K562 (cell line): ENCODE measurements at regions not wholly inside any gene's neighbourhood (a gene's known extent, or its start where the extent isn't known, plus 50 kb on each side); places are given as distances from the start of the nearest gene placed in this dataset.

Experiments
- ATAC-seq: fragments of 200-7000 bp; cut with Tn5 transposase; 3 replicates; pipeline ENCODE4 v1.9.1; 2020; ENCODE audit warnings: moderate library complexity
- BruUV-seq: library from RNA; stranded (reverse); fragments of 400-500 nt; replicated peaks from 2 replicates; lab custom pipeline; 2021; lab: Mats Ljungman, UMichigan
- CTCF ChIA-PET: fragments of 300-600 bp; formaldehyde crosslinking; extraction: SDS; loops from one replicate; lab custom pipeline; 2021; ENCODE audit warnings: low intra/inter-chr PET ratio; lab: Yijun Ruan, JAX
- POLR2A ChIA-PET: fragments of 300-600, 350-650 bp; sonication (Branson Sonifier 250); formaldehyde crosslinking; extraction: SDS; loops from one replicate; lab custom pipeline; 2021; ENCODE audit warnings: antibody characterized with exemption, inconsistent platforms; lab: Yijun Ruan, JAX
- DNase-seq, 4 experiments: peaks; one replicate each; pipeline versions ENCODE4 v3.0.0 to v3.0.0-alpha.2; 2011 to 2018; ENCODE audit warnings: low spot score in 3 of 4, mixed read lengths in 3 of 4; ENCODE audit errors: extremely low read depth in 1 of 4
- FAIRE-seq: peaks from 2 replicates; lab custom pipeline; 2011; peaks lifted over from hg19 to GRCh38; lab: Jason Lieb, UNC
- H2AFZ ChIP-seq: 2 replicates; pipeline ENCODE4 v1.6.0; 2011; ENCODE audit warnings: low read depth, low read length, control low read depth, inconsistent platforms
- H3K27ac ChIP-seq: fragments of 200-600 bp; 3 replicates; pipeline ENCODE4 v1.8.0; 2011; ENCODE audit warnings: low read depth, mild to moderate bottlenecking, control low read depth, inconsistent platforms, low read length, moderate library complexity, mixed read lengths; ENCODE audit errors: extremely low read depth
- H3K27me3 ChIP-seq, 2 experiments: fragments of 300-600 bp in 1 of 2; 2 replicates in 1 of 2; 3 replicates in 1 of 2; pipeline versions ENCODE4 v1.6.0 to v1.8.0; 2011; ENCODE audit warnings: inconsistent platforms in 2 of 2, low read length in 2 of 2, mild to moderate bottlenecking in 1 of 2, mixed read lengths in 1 of 2, moderate library complexity in 1 of 2; ENCODE audit not compliant: control insufficient read depth in 2 of 2, insufficient read depth in 2 of 2
- H3K36me3 ChIP-seq: fragments of 300-600 bp; 3 replicates; pipeline ENCODE4 v1.8.0; 2011; ENCODE audit warnings: mild to moderate bottlenecking, low read length, inconsistent platforms; ENCODE audit not compliant: control insufficient read depth, insufficient read depth
- H3K4me1 ChIP-seq, 2 experiments: fragments of 200-600 bp in 1 of 2; replicated peaks in 1 of 2; 2 replicates in 1 of 2; 3 replicates in 1 of 2; pipeline versions ENCODE4 v1.5.1 to v1.8.0; 2011; ENCODE audit warnings: inconsistent platforms in 2 of 2, low read length in 2 of 2, mild to moderate bottlenecking in 1 of 2, mixed read lengths in 1 of 2, moderate library complexity in 1 of 2; ENCODE audit not compliant: control insufficient read depth in 2 of 2, insufficient read depth in 2 of 2
- H3K4me2 ChIP-seq: 2 replicates; pipeline ENCODE4 v1.6.1; 2011; ENCODE audit warnings: low read length, control low read depth, inconsistent platforms, mixed read lengths; ENCODE audit not compliant: insufficient read depth
- H3K4me3 ChIP-seq: fragments of 200-600 bp; sonication (generic), shearing (Covaris generic); 2 replicates; pipeline ENCODE4 v1.5.1; 2016; ENCODE audit warnings: control low read depth, inconsistent platforms
- H3K79me2 ChIP-seq: fragments of 200-600 bp; 3 replicates; pipeline ENCODE4 v1.8.0; 2011; ENCODE audit warnings: low read length, inconsistent platforms; ENCODE audit not compliant: control insufficient read depth, insufficient read depth
- H3K9ac ChIP-seq, 2 experiments: 2 replicates each; pipeline versions ENCODE4 v1.6.0 to v1.6.1; 2011; ENCODE audit warnings: low read depth in 2 of 2, low read length in 2 of 2, control low read depth in 1 of 2, inconsistent platforms in 1 of 2, mild to moderate bottlenecking in 1 of 2, mixed read lengths in 1 of 2; ENCODE audit not compliant: insufficient read depth in 1 of 2
- H3K9me1 ChIP-seq: one replicate; pipeline ENCODE4 v1.6.0; 2011; ENCODE audit warnings: inconsistent platforms, mild to moderate bottlenecking, low read length, moderate library complexity; ENCODE audit not compliant: control insufficient read depth, insufficient read depth
- H3K9me3 ChIP-seq: replicated peaks from 2 replicates; pipeline ENCODE4 v1.5.1; 2011; ENCODE audit warnings: low read depth, low read length, inconsistent platforms; ENCODE audit not compliant: control insufficient read depth, insufficient read depth
- H4K20me1 ChIP-seq: replicated peaks from 2 replicates; pipeline ENCODE4 v1.6.1; 2011; ENCODE audit warnings: low read length, inconsistent platforms, mixed read lengths; ENCODE audit not compliant: control insufficient read depth, insufficient read depth
- ADNP ChIP-seq: fragments of 200-800 bp; sonication (Bioruptor generic); IDR thresholded peaks from 2 replicates; pipeline ENCODE4 v1.6.1; 2016; ENCODE audit warnings: missing genetic modification characterization, missing compliant biosample characterization
- CEBPB ChIP-seq: fragments of 450-650 bp; IDR thresholded peaks from 2 replicates; pipeline ENCODE4 v1.6.1; 2016; ENCODE audit warnings: missing genetic modification characterization, missing compliant biosample characterization
- KAT8 ChIP-seq: fragments of 450-650 bp; IDR thresholded peaks from 2 replicates; pipeline ENCODE4 v1.6.1; 2016; ENCODE audit warnings: low read depth, mild to moderate bottlenecking
- MAFF ChIP-seq: IDR thresholded peaks from 2 replicates; pipeline ENCODE4 v1.6.1; 2012; ENCODE audit warnings: low read length, improper control_type of control experiment
- MAFK ChIP-seq: IDR thresholded peaks from 2 replicates; pipeline ENCODE4 v1.6.1; 2011; ENCODE audit warnings: low read length, improper control_type of control experiment
- NONO ChIP-seq, 2 experiments: fragments of 200-400 bp in 1 of 2; fragments of 450-650 bp in 1 of 2; formaldehyde crosslinking in 1 of 2; IDR thresholded peaks; 2 replicates each; pipeline ENCODE4 v1.6.1; 2017; ENCODE audit warnings: low read depth in 2 of 2, mild to moderate bottlenecking in 2 of 2, moderate library complexity in 2 of 2, low read length in 1 of 2
- NRF1 ChIP-seq, 2 experiments: fragments of 450-650 bp; IDR thresholded peaks in 1 of 2; conservative IDR thresholded peaks in 1 of 2; 2 replicates each; pipeline ENCODE4 v1.6.1; 2014; ENCODE audit warnings: mild to moderate bottlenecking in 2 of 2
- SP2 ChIP-seq: IDR thresholded peaks from 2 replicates; pipeline ENCODE4 v1.6.1; 2011; ENCODE audit warnings: mild to moderate bottlenecking, low read depth, low read length, moderate library complexity; ENCODE audit not compliant: poor library complexity, severe bottlenecking; ENCODE audit errors: extremely low read depth
- ZBTB7A ChIP-seq: IDR thresholded peaks from 2 replicates; pipeline ENCODE4 v1.6.1; 2011; ENCODE audit warnings: low read depth, mild to moderate bottlenecking, low read length, moderate library complexity, borderline replicate concordance; ENCODE audit not compliant: control insufficient read depth
- ZNF121 ChIP-seq: sonication (generic); formaldehyde crosslinking; conservative IDR thresholded peaks from 2 replicates; pipeline ENCODE4 v1.8.0; 2022; ENCODE audit warnings: missing genetic modification reagents
- ZNF436 ChIP-seq: fragments of 250-450, 450-650 bp; sonication (Bioruptor Pico); formaldehyde crosslinking; IDR thresholded peaks from 2 replicates; pipeline ENCODE4 v1.7.0; 2020; ENCODE audit warnings: mild to moderate bottlenecking
- ZNF592 ChIP-seq: fragments of 450-650 bp; IDR thresholded peaks from 2 replicates; pipeline ENCODE4 v1.6.1; 2017; ENCODE audit warnings: antibody characterized with exemption, mild to moderate bottlenecking
- WGBS: fragments of 100-300 bp; shearing (Covaris generic); methylation state at CpG from one replicate; pipeline ENCODE4 v1.1.6; 2016; ENCODE audit warnings: low coverage, mixed read lengths; ENCODE audit not compliant: insufficient coverage; ENCODE audit errors: missing lambda C conversion rate; 5-methylcytosine and 5-hydroxymethylcytosine counted together
- in situ Hi-C: fragments of 300-500 bp; cut with MboI; formaldehyde crosslinking; loops from 4 replicates; pipeline ENCODE4 v1.15.0; 2018; ENCODE audit warnings: inconsistent platforms, mixed read lengths
- intact Hi-C: fragments of 100-400 bp; cut with micrococcal nuclease; formaldehyde crosslinking; loops from 2 replicates; pipeline ENCODE4 v1.14.2; 2022

- ChIA-PET POLR2A (no interaction called here), CTCF (no interaction called here)
- Histone ChIP-seq H3K79me2 (no peaks in the 10 kb centered on the region), H3K4me2 (no peak overlapping the region), H3K4me1 (no peaks in the 10 kb centered on the region), H3K9ac (no peak overlapping the region), H2AFZ (no peak overlapping the region), H3K36me3 (no peaks in the 10 kb centered on the region), H3K9me3 (no peaks in the 10 kb centered on the region), H3K27ac (no peak overlapping the region), H3K9me1 (no peaks in the 10 kb centered on the region), H3K4me3 (no peak overlapping the region), H4K20me1 (no peaks in the 10 kb centered on the region), H3K27me3 (no peaks in the 10 kb centered on the region)
- DNase-seq (no peak), FAIRE-seq (no peak), ATAC-seq (no peak)
- no peak for TF ChIP-seq SP2
- TF ChIP-seq NRF1 (conservative IDR thresholded peaks at IDR 0.05 in 1 of 2, IDR thresholded peaks at IDR 0.05 in 1 of 2), result no peak
- no peak for TF ChIP-seq CEBPB
- TF ChIP-seq ZNF592, result no peak
- no peak for TF ChIP-seq MAFF
- no peak for TF ChIP-seq MAFK
- no peak for TF ChIP-seq ZNF436 (CRISPR knock-in tag)
- no peak for TF ChIP-seq ADNP (tag)
- TF ChIP-seq ZNF121 (CRISPR knock-in tag), result no peak
- TF ChIP-seq ZBTB7A, result no peak
- no peak for TF ChIP-seq NONO (IDR thresholded peaks at IDR 0.05; ENCODE audit: low read depth in 2 of 2, low read length in 1 of 2)
- no peak for TF ChIP-seq KAT8
- BruUV-seq, result no TSS peak
- in situ Hi-C loops (no loop called here), intact Hi-C loops (no loop called here)
- WGBS, result 2% methylated on average over 8 of the region's 10 CpGs
Measured at GRCh38 chr9:118330191-118330986, 626.2 kb downstream of the TLR4 start.
